ENCODE measurements at regions not wholly inside any gene's neighbourhood (a gene's known extent, or its start where the extent isn't known, plus 50 kb on each side); places are given as distances from the start of the nearest gene placed in this dataset.
"Not testable (repeated sequence)": the region's sequence is repeated elsewhere in the genome, so short reads cannot be mapped to it uniquely, and the experiment has no call there.

DNA sequence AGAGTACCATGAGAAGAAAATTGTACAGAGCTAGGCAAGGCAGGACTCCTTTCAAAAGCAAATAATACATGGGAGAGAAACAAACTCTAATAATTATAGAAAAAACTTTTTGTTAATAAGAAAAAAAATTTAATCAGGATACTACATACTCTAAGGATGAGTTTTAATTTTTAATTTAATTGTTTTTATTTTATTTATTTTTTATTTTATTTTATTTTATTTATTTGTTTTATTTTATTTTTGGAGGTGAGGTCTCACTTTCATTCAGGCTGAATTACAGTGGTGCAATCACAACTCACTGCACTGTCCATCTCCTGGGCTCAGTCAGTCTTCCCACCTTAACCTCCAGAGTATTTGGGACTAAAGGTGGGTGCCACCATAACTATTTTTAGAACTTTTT, 1347.2 kb downstream of the NLGN4Y start:
- DNase-seq (no peak), ATAC-seq (ENCODE audit: poor library complexity) (no peak)
- intact Hi-C loops (cut with DNase I) = no loop called here

DNA sequence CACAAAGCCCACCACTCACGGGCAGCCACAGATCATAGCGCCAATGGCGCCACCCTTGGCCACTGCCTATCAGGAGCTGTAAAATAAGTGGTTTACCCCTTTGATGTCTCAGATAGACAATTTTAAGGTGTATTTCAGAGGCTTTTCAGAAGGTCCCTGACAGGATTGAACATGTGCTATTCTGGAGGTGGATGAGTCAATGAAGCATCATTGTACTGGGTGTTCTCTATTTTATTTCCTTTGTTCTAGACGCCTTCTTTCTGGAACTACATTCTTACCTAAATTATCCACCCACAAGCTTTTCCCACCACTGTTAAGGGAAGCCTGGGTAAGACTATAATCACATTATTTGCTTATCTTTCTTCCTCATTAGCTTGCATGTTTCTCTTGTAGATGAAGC, 1351.6 kb downstream of the NLGN4Y start:
- ATAC-seq (ENCODE audit: poor library complexity); DNase-seq; intact Hi-C loops (cut with DNase I): not testable (repeated sequence)

DNA sequence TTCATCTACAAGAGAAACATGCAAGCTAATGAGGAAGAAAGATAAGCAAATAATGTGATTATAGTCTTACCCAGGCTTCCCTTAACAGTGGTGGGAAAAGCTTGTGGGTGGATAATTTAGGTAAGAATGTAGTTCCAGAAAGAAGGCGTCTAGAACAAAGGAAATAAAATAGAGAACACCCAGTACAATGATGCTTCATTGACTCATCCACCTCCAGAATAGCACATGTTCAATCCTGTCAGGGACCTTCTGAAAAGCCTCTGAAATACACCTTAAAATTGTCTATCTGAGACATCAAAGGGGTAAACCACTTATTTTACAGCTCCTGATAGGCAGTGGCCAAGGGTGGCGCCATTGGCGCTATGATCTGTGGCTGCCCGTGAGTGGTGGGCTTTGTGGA, 1379.2 kb downstream of the NLGN4Y start:
- DNase-seq; intact Hi-C loops (cut with DNase I); ATAC-seq (ENCODE audit: poor library complexity): not testable (repeated sequence)

DNA sequence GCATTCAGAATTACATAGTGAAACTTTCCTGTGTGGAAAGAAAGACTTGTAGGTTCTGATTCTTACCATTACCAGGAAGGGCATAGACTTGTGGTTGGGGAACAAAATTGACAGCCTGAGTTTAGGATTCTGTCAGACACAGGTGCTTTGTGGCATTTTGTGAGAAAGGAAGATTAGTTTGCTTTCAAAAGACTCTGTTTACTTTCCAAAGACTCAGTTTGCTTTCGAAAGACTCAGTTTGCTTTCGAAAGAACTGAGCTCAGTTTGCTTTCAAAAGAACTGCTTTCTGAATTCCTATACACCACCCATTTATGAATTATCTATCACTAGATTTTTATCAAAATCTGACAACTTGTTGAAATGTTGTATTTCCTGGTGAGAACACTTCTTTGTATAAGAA, 1381.2 kb downstream of the NLGN4Y start:
- intact Hi-C loops (cut with DNase I) = no loop called here
- DNase-seq (no peak), ATAC-seq (ENCODE audit: poor library complexity) (no peak)

DNA sequence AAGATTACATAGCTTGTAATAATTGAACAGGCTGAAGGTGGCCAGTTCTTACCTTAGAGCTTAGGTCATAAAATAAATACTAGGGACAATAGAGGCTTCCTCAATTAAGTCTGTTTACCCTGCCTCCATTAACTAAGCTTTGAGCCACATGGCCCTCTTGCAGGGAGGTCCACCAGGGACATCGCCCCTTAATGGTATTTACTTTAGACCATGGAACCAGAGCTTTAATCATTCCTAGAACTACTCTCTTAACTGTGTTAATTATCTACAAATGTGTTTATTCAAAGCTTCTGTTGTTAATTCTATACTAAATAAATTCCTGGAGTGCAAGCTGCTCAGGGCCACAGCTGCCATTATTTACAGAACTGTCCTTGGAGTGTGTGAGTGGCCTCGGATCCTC, 1402.2 kb downstream of the NLGN4Y start:
- intact Hi-C loops (cut with DNase I) = no loop called here
- DNase-seq = no peak

DNA sequence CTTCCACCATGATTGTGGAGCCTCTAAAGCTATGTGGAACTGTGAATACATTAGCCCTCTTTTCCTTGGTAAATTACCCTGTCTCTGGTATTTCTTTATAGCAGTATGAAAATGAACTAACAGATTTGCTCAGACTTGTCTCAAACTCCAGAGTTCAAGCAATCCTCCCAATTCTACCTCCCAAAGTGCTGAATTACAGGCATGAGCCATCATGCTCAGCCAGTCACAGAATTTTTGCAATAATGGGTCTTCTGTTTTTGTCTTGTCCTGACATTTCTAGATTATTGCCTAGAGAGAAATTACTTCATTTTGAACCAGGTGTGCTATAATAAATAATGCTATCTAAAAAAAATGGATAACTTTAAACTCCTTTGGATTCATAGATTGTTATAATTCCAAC, 1414.5 kb downstream of the NLGN4Y start:
- ATAC-seq (ENCODE audit: poor library complexity) = no peak
- DNase-seq = no peak
- intact Hi-C loops (cut with DNase I) = no loop called here

More for the DNA sequence above, 1402.2 kb downstream of the NLGN4Y start:
- ATAC-seq (ENCODE audit: poor library complexity) = no peak

DNA sequence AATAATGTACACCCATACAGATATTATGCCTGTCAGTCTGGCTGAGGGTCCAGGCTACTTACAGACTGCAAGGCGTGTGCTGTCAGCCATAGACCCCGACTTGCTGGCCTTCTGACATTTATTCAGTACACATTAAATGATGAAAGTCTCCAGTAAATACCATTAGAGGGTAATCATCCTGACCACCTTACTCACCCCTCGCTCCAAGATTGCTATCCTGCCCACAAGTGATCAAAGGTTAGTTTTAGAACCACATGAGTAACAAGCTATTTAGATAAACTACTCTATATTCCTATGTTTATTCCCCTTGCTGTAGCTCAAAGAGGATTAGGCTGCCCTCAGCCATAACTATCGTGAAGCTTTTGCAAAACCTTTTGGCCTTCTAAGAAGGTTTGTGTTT, 1426.7 kb downstream of the NLGN4Y start:
- intact Hi-C loops (cut with DNase I) = no loop called here

DNA sequence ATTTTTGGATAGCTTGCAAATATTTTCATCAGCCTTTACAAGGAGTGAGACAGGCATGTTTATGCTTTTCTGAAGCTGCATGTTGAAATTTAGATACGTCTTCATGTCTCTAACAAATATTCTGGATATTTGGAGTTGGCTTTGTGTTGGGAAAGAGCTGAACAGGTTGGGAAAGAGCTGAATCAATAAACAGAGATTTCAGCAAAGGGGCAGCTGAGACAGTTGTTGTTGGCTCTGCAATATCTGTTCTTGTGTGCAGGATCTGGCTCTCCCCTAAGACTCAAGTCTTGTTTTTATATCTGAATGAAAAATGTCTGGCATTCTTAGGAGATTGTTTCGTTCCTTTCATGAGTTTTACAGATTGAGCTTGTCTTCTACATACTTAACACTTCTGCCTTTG, 1444.5 kb downstream of the NLGN4Y start:
- intact Hi-C loops (cut with DNase I) = no loop called here
- DNase-seq = no peak
- no peak for ATAC-seq (ENCODE audit: poor library complexity)

More for the DNA sequence above, 1426.7 kb downstream of the NLGN4Y start:
- no peak for ATAC-seq (ENCODE audit: poor library complexity)
- no peak for DNase-seq

DNA sequence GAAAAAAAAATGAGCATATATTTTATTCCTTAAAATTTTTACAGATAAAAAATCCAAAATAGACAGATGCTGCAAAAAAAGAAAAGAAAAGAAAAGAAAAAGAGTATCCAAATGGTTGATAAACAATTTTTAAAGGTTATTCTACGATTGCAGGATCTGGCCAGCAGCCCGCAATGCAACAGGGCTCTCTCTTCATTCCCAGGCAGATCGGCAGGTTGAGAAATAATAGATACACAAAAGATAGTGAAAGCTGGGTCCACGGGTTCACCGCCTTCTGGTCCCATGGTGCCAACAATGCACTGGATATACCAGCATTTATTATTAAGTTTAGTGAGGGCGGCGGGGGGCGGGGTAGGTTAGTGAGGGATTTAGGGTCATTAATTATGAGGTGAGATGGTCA, 1448.9 kb downstream of the NLGN4Y start:
- intact Hi-C loops (cut with DNase I) = no loop called here
- ATAC-seq (ENCODE audit: poor library complexity) (no peak), DNase-seq (no peak)

DNA sequence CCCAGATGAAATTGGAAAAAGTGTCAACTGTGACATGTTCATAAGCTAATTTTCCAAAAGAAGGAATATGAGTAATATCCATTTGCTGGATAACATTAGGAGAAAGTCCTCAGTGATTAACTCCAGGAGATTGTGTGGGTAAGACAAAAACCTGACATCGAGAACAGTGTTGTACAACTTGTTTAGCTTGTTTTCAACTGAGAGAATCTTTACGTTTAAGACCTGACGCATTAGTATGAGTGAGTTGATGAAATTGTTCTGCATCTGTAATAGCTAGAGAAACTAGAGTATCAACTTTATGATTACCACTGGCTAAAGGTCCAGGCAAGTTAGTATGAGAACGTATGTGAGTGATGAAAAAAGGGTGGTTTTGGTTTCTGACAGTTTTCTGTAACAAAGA, 1452.4 kb downstream of the NLGN4Y start:
- no peak for DNase-seq
- intact Hi-C loops (cut with DNase I) = no loop called here
- ATAC-seq (ENCODE audit: poor library complexity) = no peak

DNA sequence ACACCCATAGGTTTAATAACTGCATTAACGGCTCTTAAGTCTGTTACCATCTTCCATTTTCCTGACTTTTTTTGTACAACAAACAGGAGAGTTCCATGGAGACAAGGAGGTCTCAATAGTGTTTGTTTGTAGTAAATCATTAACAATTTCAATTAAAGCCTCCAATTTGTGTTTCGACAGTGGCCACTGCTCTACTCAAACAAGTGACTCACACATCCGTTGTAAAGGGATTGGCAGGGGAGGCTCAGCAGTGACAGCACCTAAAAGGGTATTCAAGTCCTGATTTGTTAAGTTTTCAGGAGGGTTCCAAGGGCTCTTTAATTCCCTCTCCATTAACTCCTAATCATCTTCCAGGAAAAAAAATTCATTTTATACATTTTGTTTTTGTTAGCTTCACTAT, 1454.2 kb downstream of the NLGN4Y start:
- ATAC-seq (ENCODE audit: poor library complexity) (no peak), DNase-seq (no peak)
- intact Hi-C loops (cut with DNase I) = no loop called here

DNA sequence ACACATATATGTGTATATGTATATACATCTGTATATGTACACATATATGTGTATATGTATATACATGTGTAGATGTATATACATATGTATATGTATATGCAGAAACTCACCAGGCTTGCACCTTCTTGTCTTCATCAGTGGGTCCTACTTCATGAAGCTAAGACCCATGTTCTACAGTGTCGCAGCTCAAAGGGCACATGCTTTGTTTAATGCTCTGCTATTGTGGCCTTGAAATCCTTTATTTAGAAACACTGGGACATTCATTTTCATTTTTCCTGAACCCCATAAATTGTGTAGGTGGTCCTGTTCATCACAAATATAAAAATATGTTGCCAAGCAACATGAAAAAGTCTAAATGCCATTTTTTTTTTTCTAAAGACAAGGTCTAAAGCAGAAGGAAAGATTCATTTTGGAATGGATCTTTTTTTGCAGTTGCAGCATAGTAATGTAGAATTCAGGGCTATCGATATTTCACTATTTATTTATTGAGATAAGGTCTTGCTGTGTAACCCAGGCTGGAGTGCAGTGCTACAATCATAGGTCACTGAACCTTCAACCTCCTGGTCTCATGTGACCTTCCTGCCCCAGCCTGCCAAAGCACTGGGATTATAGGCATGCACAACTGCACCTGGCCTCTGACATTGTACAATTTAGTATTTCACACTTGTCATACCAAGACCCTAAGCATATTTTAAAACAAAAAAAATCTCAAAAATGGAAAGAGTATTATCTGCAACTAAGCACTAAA, 1460.5 kb downstream of the NLGN4Y start:
- DNase-seq = no peak
- intact Hi-C loops (cut with DNase I) = no loop called here
- no peak for ATAC-seq (ENCODE audit: poor library complexity)

DNA sequence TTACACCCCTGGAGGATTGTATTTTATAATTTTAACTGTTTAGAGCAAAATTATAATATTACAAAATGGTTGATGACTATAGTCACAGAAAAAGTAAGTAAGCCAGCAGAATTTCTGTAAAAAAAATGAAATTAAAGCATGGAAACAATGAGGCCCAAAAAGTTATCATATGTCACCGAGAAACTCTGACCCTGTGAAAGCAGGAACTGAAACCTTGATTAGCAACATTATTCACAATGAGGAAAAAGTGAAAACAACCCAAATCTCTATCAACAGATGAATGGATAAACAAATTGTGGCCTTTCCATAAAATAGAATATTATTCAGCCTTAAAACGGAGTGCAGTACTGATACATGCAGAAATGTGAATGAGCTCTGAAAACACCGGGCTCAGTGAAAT, 1471.7 kb downstream of the NLGN4Y start:
- no peak for DNase-seq
- intact Hi-C loops (cut with DNase I) = no loop called here
- ATAC-seq (ENCODE audit: poor library complexity) = no peak

DNA sequence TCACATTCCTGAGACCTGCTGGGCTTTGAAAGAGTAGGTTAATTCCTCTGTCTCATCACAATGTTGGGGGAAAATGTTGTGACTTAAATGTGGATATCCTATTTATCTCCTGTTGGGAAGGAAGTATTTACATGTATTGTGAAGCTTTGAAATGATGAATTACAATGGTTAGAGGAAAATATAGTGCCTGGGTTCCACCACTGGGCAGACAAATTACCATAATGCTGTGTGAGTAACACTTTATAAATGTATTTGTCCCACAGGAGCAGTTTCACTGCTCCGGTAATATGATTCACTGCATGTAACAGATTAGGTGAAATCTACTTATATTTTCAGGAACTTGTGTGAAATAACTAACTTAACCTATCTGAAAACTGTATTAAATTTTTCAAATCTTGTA, 1476.4 kb downstream of the NLGN4Y start:
- intact Hi-C loops (cut with DNase I) = no loop called here
- DNase-seq (no peak), ATAC-seq (ENCODE audit: poor library complexity) (no peak)

DNA sequence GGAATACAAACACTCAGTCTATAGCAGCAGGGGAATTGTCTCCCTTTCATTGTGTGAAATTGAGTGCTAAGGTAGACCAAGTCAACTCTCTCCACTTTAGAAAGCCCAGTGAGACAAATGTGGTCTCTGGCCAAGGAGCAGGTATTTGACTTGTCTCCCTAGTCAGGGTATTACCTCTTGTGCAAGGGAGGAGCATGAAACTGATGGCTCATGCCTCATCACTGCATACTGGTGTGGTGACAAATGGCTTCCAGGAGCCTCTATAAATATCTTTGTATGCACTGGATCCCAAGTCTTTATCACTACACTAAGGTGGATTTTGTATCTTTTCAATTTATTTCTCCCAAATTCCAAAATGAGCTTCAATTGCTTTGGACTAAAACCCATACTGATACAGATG, 1477.6 kb downstream of the NLGN4Y start:
- intact Hi-C loops (cut with DNase I) = no loop called here
- no peak for ATAC-seq (ENCODE audit: poor library complexity)
- no peak for DNase-seq

DNA sequence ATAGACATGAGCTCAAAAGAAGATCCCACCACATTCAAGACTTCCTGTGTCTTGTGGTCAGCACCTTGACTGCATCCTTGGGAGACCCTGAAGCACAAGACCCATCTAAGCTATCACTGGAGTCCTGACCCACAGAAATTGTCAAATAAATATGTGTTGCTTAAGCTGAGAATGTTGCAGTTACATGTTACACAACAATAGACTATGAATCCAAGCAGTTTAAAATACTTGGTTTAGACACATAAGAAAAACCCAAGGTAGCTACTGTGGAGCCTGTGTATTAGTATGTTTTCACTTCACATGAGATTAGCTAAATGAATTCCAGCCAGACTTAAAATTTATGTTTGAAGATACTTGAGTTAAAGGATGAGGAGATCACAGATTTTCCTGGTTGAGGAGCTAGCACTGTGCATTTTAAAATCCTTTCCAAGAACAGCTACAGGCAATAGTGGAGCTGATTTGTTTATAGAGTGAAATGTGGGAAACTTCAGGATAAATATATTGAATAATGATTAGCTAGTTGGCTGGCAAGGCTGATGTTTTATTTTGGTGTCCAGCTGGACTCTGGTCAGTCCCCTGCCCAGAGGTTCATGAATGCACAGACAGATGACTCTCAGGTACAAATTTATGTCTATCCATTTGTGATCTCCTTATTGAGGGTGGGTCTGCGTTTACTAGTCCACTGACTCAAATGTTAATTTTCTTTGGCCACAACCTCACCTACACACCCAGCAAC, 1527.7 kb downstream of the NLGN4Y start:
- intact Hi-C loops (cut with DNase I) = no loop called here
- DNase-seq = no peak
- ATAC-seq (ENCODE audit: poor library complexity) = no peak

DNA sequence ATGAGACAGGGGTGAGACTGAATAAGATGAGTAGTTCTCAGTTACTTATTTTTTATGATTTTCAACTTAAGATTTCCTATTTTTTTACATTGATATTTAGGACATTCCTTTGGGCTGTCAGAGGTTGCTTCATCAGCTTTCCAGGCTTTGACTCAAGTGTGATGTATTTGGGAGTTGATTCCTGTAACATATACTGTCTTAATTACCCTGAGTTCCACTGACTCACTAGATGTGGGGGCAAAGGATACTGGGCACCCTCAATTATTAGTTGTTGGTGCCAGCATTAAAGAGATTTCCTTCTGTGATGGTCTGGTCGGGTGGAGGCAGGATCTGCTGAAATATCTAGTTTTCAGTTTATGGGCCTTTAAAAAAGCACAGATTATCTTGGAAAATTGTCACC, 1535.8 kb downstream of the NLGN4Y start:
- ATAC-seq (ENCODE audit: poor library complexity) (no peak), DNase-seq (no peak)
- intact Hi-C loops (cut with DNase I) = no loop called here

DNA sequence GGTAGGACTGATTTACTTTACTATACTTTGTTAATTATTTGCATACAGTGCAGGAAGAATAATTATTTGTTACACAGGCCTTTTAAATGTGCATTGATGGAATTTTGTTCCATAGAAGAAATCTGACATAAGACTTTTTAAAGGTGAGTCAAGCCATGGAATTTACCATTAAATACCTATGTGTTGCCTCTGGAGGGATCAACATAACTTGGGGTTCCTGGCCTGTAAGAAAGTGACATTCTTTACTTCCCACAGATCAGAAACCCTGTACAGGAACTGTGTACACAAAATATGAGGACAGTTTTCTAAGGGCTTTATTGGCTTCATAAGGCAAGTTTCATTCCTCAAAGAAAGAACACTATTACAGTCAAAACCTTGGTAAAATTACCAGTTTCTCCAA, 1536.4 kb downstream of the NLGN4Y start:
- DNase-seq (no peak), ATAC-seq (ENCODE audit: poor library complexity) (no peak)
- intact Hi-C loops (cut with DNase I) = no loop called here

DNA sequence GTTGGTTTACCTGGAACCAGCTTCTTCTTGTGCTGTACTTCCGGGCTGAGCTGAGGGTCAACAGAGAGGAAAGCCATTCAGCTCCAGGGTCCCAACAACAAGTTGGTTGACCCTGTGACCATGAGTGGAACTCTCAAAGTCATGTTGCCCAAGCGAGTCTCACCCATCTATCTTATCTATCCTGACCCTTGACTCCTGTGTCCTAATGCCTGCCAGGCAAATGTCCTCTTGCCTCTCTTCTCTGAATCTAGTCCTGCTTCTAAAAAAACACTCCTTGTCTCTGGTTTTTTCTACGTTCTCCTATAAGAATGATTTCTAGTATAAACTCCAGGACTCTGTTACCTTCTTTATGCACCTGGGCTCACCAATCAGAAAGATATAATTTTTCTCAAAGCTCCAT, 1547.6 kb downstream of the NLGN4Y start:
- DNase-seq (no peak), ATAC-seq (ENCODE audit: poor library complexity) (no peak)
- intact Hi-C loops (cut with DNase I) = no loop called here

DNA sequence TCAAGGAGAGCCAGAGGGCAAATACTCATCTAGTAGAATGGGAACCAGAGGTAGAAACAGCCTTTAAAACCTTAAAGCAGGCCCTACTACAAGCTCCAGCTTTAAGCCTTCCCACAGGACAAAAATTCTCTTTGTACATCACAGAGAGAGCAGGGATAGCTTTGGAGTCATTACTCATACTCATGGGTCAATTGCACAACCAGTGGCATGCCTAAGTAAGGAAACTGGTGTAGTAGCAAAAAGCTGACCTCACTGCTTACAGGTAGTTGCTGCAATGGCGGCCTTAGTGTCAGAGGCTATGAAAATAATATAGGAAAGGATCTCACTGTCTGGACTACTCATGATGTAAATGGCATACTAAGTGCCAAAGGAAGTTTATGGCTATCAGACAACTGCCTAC, 1551.4 kb downstream of the NLGN4Y start:
- DNase-seq (no peak), ATAC-seq (ENCODE audit: poor library complexity) (no peak)
- intact Hi-C loops (cut with DNase I) = no loop called here

Data from Right ventricle myocardium superior (tissue), 1 donor.